RWPE1 (cell line): ENCODE measurements at regions not wholly inside any gene's neighbourhood (a gene's known extent, or its start where the extent isn't known, plus 50 kb on each side); places are given as distances from the start of the nearest gene placed in this dataset.

Experiments
- CTCF ChIA-PET: fragments of 350-600 bp; sonication (Branson Sonifier 250); formaldehyde crosslinking; extraction: SDS; loops from one replicate; lab custom pipeline; 2021; lab: Yijun Ruan, JAX
- POLR2A ChIA-PET: fragments of 400-600 bp; formaldehyde crosslinking; extraction: SDS; loops from one replicate; lab custom pipeline; 2020; ENCODE audit warnings: antibody characterized with exemption; ENCODE audit not compliant: low non-redundant PET; lab: Yijun Ruan, JAX
- DNase-seq: peaks from one replicate; pipeline ENCODE4 v3.0.0; 2012; ENCODE audit warnings: low spot score
- H3K27ac ChIP-seq: fragments of 450-650 bp; 2 replicates; pipeline ENCODE4 v1.5.1; 2017
- TF ChIP-seq, protein P1 (sequence below): fragments of 450-650 bp; conservative IDR thresholded peaks from 2 replicates; pipeline ENCODE4 v1.5.1; 2017; ENCODE audit warnings: low read depth, mild to moderate bottlenecking

- TF ChIP-seq, protein P1, sequence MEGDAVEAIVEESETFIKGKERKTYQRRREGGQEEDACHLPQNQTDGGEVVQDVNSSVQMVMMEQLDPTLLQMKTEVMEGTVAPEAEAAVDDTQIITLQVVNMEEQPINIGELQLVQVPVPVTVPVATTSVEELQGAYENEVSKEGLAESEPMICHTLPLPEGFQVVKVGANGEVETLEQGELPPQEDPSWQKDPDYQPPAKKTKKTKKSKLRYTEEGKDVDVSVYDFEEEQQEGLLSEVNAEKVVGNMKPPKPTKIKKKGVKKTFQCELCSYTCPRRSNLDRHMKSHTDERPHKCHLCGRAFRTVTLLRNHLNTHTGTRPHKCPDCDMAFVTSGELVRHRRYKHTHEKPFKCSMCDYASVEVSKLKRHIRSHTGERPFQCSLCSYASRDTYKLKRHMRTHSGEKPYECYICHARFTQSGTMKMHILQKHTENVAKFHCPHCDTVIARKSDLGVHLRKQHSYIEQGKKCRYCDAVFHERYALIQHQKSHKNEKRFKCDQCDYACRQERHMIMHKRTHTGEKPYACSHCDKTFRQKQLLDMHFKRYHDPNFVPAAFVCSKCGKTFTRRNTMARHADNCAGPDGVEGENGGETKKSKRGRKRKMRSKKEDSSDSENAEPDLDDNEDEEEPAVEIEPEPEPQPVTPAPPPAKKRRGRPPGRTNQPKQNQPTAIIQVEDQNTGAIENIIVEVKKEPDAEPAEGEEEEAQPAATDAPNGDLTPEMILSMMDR, result no peak
- POLR2A ChIA-PET, result no interaction called here
- no peak for DNase-seq
Observed at GRCh38 chr6:7045746-7046145, 62.0 kb upstream of the RREB1 start.

GRCh38 chr6:7047128-7047527 lies 60.6 kb upstream of the RREB1 start:
- H3K27ac ChIP-seq, result no peak overlapping the region

More at GRCh38 chr6:7045746-7046145, 62.0 kb upstream of the RREB1 start:
- H3K27ac ChIP-seq, result no peak overlapping the region
- CTCF ChIA-PET, result interaction anchor here (0.7 kb wide), 1 partner anchor 195 kb away, joined by 4 read pairs; no protein-coding TSS in a partner anchor

DNA sequence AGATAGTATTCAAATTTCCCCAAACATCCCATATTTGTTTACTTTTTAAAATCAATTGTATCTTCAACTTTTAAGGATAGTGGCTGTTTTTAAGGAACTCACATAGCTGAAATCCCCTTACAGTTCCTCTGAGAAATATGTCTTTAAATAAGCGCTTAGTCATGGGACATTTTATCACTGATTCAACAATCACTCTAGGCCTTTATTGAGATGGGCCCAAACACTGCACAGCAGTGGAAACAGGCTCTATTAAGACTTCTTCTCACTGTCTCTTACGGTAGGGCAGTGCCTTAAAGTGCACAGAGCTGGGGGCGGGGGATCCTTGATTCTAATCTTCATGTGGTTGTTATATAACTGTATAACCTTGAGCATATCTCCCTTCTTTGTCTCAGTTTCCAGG lies 59.8 kb upstream of the RREB1 start:
- POLR2A ChIA-PET, result no interaction called here
- no peak overlapping the region for H3K27ac ChIP-seq
- CTCF ChIA-PET, result interaction anchor here (0.6 to 0.7 kb wide), 2 partner anchors 17 to 301 kb away, joined by 4 to 6 read pairs; no protein-coding TSS in a partner anchor

More at GRCh38 chr6:7047128-7047527, 60.6 kb upstream of the RREB1 start:
- POLR2A ChIA-PET, result no interaction called here
- TF ChIP-seq, protein P1, result no peak
- DNase-seq, result no peak
- CTCF ChIA-PET, result interaction anchor here (0.6 kb wide), 1 partner anchor 191 kb away, joined by 3 read pairs; no protein-coding TSS in a partner anchor

DNA sequence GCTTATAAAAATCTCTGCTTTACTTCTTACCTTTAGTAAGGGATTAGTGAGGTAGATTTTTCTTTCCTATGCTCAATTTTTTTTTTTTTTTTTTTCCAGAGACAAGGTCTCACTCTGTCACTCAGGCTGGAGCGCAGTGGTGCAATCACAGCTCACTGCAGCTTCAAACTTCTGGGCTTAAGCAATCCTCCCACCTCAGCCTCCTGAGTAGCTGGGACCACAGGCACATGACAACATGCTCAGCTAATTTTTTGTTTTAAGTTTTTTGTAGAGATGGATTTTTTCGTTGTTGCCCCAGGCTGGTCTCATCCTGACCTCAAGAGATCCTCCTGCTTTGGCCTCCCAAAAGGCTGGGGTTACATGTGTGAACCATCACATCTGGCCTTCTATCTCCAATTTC lies 58.9 kb upstream of the RREB1 start:
- H3K27ac ChIP-seq, result no peak overlapping the region
- ChIA-PET CTCF (interaction anchor here (0.6 to 0.7 kb wide), 3 partner anchors 17 to 343 kb away, joined by 3 to 6 read pairs (median 4); no protein-coding TSS in a partner anchor), POLR2A (no interaction called here)
- DNase-seq, result no peak
- TF ChIP-seq, protein P1, result no peak

More for the DNA sequence above, 59.8 kb upstream of the RREB1 start:
- TF ChIP-seq, protein P1, result no peak
- no peak for DNase-seq

DNA sequence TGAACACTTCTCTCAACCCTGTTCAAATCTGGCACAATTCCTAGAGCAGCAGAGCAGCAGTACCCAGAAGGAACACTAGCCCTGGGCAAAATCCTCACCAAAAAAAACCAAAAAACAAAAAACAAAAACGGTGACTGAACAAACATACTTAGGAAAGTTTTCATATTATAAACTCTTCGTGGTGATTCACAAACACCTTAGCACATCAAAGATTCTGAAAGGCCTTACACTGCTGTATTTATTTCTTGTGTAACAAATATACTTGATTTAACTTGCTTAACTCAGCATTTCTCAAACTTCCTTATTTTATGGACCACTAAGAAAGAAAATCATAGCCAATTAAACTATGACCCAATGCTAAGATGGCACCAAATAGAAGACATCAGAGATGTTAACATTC lies 57.8 kb upstream of the RREB1 start:
- TF ChIP-seq, protein P1, result no peak
- DNase-seq, result no peak
- no peak overlapping the region for H3K27ac ChIP-seq
- CTCF ChIA-PET, result no interaction called here
- POLR2A ChIA-PET, result no interaction called here

GRCh38 chr6:7050872-7051779 lies 56.6 kb upstream of the RREB1 start:
- ChIA-PET POLR2A (no interaction called here), CTCF (interaction anchor here (0.5 kb wide), 1 partner anchor 55 kb away, joined by 3 read pairs; no protein-coding TSS in a partner anchor)
- peak overlapping the region; percentile 97 for H3K27ac ChIP-seq
- DNase-seq, result peak; percentile 93
- TF ChIP-seq, protein P1, result no peak
